ENCODE measurements at regions not wholly inside any gene's neighbourhood (a gene's known extent, or its start where the extent isn't known, plus 50 kb on each side); places are given as distances from the start of the nearest gene placed in this dataset.

GRCh38 chr15:100714034-100714748, 111.8 kb downstream of the ASB7 start:
- no peak for TF ChIP-seq ZNF302 (tag by site-specific recombination; IDR thresholded peaks at IDR 0.05; ENCODE audit: low read depth)
- no peak for TF ChIP-seq ZSCAN30 (tag by site-specific recombination; IDR thresholded peaks at IDR 0.05)
- no peak for TF ChIP-seq KLF7 (tag by site-specific recombination; IDR thresholded peaks at IDR 0.05; ENCODE audit: borderline replicate concordance)
- TF ChIP-seq KLF10 (tag by site-specific recombination; IDR thresholded peaks at IDR 0.05) = no peak
- no peak for TF ChIP-seq ZNF184 (tag by site-specific recombination; IDR thresholded peaks at IDR 0.05)
- no peak for TF ChIP-seq SP7 (tag by site-specific recombination; IDR thresholded peaks at IDR 0.05)
- TF ChIP-seq ZXDB (tag by site-specific recombination; IDR thresholded peaks at IDR 0.05) = no peak
- no peak for TF ChIP-seq ZNF792 (tag by site-specific recombination; IDR thresholded peaks at IDR 0.05)
- TF ChIP-seq REPIN1 (tag by site-specific recombination; IDR thresholded peaks at IDR 0.05; ENCODE audit: low read depth) = no peak
- TF ChIP-seq ZNF350 (tag by site-specific recombination; IDR thresholded peaks at IDR 0.05) = no peak
- no peak for TF ChIP-seq ZNF221 (tag by site-specific recombination; IDR thresholded peaks at IDR 0.05; ENCODE audit: borderline replicate concordance)
- TF ChIP-seq ZNF426 (tag by site-specific recombination; IDR thresholded peaks at IDR 0.05) = no peak
- TF ChIP-seq BCL11B (tag by site-specific recombination; IDR thresholded peaks at IDR 0.05; ENCODE audit: low read depth) = no peak
- no peak for TF ChIP-seq ZNF311 (tag by site-specific recombination; IDR thresholded peaks at IDR 0.05; ENCODE audit: borderline replicate concordance)
- TF ChIP-seq BCL6B (tag by site-specific recombination; IDR thresholded peaks at IDR 0.05) = no peak
- TF ChIP-seq ZNF473 (tag by site-specific recombination; IDR thresholded peaks at IDR 0.05) = no peak
- TF ChIP-seq ZNF692 (tag by site-specific recombination; IDR thresholded peaks at IDR 0.05) = no peak
- no peak for TF ChIP-seq ZNF146 (tag by site-specific recombination; IDR thresholded peaks at IDR 0.05)
- no peak for TF ChIP-seq ZNF791 (tag by site-specific recombination; IDR thresholded peaks at IDR 0.05)
- no peak for TF ChIP-seq ZNF654 (tag by site-specific recombination; IDR thresholded peaks at IDR 0.05; ENCODE audit: low read depth)
- Histone ChIP-seq H3K9me3 (ENCODE audit: control insufficient read depth, insufficient read depth, low read depth, low read length) (no peaks in the 10 kb centered on the region), H3K27ac (ENCODE audit: extremely low read depth, low read depth, low read length) (no peak overlapping the region), H3K4me3 (ENCODE audit: low read depth, low read length) (no peak overlapping the region), H3K4me1 (ENCODE audit: control insufficient read depth, insufficient read depth, low read length) (no peaks in the 10 kb centered on the region), H3K36me3 (ENCODE audit: control insufficient read depth in 2 of 2, insufficient read depth in 1 of 2, low read length in 2 of 2) (no peaks in the 10 kb centered on the region)
- CTCF ChIA-PET = interaction anchor here (0.6 to 1.3 kb wide), 2 partner anchors 122 to 294 kb away, joined by 3 to 5 read pairs; no protein-coding TSS in a partner anchor
- POLR2A ChIA-PET = interaction anchor here (0.6 to 1.7 kb wide), 2 partner anchors 12 to 538 kb away, joined by 3 read pairs; no protein-coding TSS in a partner anchor

GRCh38 chr15:100714749-100715342, 112.5 kb downstream of the ASB7 start:
- POLR2A ChIA-PET = no interaction called here

More at GRCh38 chr15:100714749-100715342, 112.5 kb downstream of the ASB7 start:
- CTCF ChIA-PET = interaction anchor here (0.6 kb wide), 1 partner anchor 122 kb away, joined by 3 read pairs; no protein-coding TSS in a partner anchor
- Histone ChIP-seq H3K4me1 (ENCODE audit: control insufficient read depth, insufficient read depth, low read length) (no peaks in the 10 kb centered on the region), H3K4me3 (ENCODE audit: low read depth, low read length) (no peak overlapping the region), H3K9me3 (ENCODE audit: control insufficient read depth, insufficient read depth, low read depth, low read length) (no peaks in the 10 kb centered on the region), H3K27ac (ENCODE audit: extremely low read depth, low read depth, low read length) (no peak overlapping the region), H3K36me3 (ENCODE audit: control insufficient read depth in 2 of 2, insufficient read depth in 1 of 2, low read length in 2 of 2) (no peaks in the 10 kb centered on the region)
- no peak for TF ChIP-seq SETDB1 (IDR thresholded peaks at IDR 0.05; ENCODE audit: insufficient read length, low read length)
- peak; percentile 78 for TF ChIP-seq ZIC2 (tag by site-specific recombination; IDR thresholded peaks at IDR 0.05)

All from HEK293 (cell line).